DMS153 treated with DMSO at 0.1 percent for 48 hours (cell line): ENCODE measurements at regions not wholly inside any gene's neighbourhood (a gene's known extent, or its start where the extent isn't known, plus 50 kb on each side); places are given as distances from the start of the nearest gene placed in this dataset.
"Not testable (repeated sequence)": the region's sequence is repeated elsewhere in the genome, so short reads cannot be mapped to it uniquely, and the experiment has no call there.

ENCODE experiments used
- DNase-seq: peaks from one replicate; lab custom pipeline; 2025; ENCODE audit not compliant: unreplicated experiment; lab: John Stamatoyannopoulos, UW

GRCh38 chr3:1456781-1457311, 364.0 kb downstream of the CNTN6 start:
- no peak for DNase-seq

GRCh38 chr3:1462371-1462770, 369.5 kb downstream of the CNTN6 start:
- DNase-seq = no peak

GRCh38 chr3:1462856-1463450, 370.1 kb downstream of the CNTN6 start:
- no peak for DNase-seq

GRCh38 chr3:1465091-1465490, 372.3 kb downstream of the CNTN6 start:
- not testable (repeated sequence) for DNase-seq

GRCh38 chr3:1468145-1468544, 375.3 kb downstream of the CNTN6 start:
- no peak for DNase-seq

GRCh38 chr3:1469248-1469647, 376.4 kb downstream of the CNTN6 start:
- no peak for DNase-seq

- DNase-seq = no peak
Measured at GRCh38 chr3:1469687-1470086, 376.9 kb downstream of the CNTN6 start.

GRCh38 chr3:1477669-1478068, 384.8 kb downstream of the CNTN6 start:
- DNase-seq = no peak

GRCh38 chr3:1495466-1495865, 402.6 kb downstream of the CNTN6 start:
- DNase-seq = no peak

- no peak for DNase-seq
Measured at GRCh38 chr3:1499694-1500093, 406.9 kb downstream of the CNTN6 start.

- DNase-seq = no peak
Measured at GRCh38 chr3:1501406-1502115, 408.7 kb downstream of the CNTN6 start.

GRCh38 chr3:1506090-1506489, 413.3 kb downstream of the CNTN6 start:
- DNase-seq = no peak

- no peak for DNase-seq
Measured at GRCh38 chr3:1513662-1514061, 420.8 kb downstream of the CNTN6 start.

GRCh38 chr3:1515882-1516281, 423.1 kb downstream of the CNTN6 start:
- no peak for DNase-seq

GRCh38 chr3:1527786-1528185, 435.0 kb downstream of the CNTN6 start:
- no peak for DNase-seq

- no peak for DNase-seq
Measured at GRCh38 chr3:1528621-1529020, 435.8 kb downstream of the CNTN6 start.

GRCh38 chr3:1529676-1530075, 436.9 kb downstream of the CNTN6 start:
- no peak for DNase-seq

GRCh38 chr3:1531981-1532380, 439.2 kb downstream of the CNTN6 start:
- DNase-seq = no peak

GRCh38 chr3:1532935-1533606, 440.2 kb downstream of the CNTN6 start:
- no peak for DNase-seq

GRCh38 chr3:1533763-1534162, 440.9 kb downstream of the CNTN6 start:
- no peak for DNase-seq

- no peak for DNase-seq
Measured at GRCh38 chr3:1534252-1534651, 441.4 kb downstream of the CNTN6 start.

GRCh38 chr3:1535361-1535760, 442.5 kb downstream of the CNTN6 start:
- DNase-seq = no peak
